ENCODE measurements at regions not wholly inside any gene's neighbourhood (a gene's known extent, or its start where the extent isn't known, plus 50 kb on each side); places are given as distances from the start of the nearest gene placed in this dataset.

DNA sequence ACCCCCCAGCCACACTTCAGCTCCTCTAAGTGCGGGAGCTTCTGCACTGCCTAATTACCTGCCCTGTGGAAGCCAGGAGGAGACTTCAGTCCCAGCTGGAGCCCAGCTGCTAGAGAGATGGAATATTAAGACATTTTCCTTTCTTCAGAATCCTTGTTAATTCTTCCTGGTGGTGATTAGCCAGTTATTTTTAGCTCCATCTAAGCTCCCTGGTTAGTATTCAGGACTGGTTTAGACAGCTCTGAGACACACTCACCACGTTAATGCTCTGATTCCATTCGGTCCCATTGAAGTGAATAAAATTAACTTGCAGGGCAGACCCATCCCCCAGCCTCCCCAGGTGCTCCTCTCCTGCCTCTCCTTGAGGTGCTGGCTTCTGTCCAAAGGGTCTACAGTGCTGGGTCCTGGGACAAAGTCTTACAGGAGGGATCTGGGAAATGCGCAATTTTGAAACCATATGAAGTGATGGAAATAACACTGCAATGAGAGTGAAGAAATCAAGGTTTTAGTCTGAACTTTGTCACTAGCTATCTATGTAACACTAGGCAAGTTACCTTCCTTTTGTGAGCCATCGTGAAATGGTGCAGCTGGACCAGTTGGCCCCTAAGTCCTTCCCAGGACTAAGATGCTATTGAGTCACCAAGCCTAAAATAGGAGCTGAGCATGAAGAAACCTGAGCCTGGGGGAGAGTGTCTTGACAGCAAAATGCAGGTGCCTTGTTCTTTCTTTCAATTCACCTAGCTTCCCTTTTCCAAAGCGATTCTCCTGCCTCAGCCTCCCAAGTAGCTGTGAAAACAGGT, 117.4 kb upstream of the ATP1A1 start:
- POLR2A ChIA-PET (ENCODE audit: unreplicated experiment): no interaction called here

DNA sequence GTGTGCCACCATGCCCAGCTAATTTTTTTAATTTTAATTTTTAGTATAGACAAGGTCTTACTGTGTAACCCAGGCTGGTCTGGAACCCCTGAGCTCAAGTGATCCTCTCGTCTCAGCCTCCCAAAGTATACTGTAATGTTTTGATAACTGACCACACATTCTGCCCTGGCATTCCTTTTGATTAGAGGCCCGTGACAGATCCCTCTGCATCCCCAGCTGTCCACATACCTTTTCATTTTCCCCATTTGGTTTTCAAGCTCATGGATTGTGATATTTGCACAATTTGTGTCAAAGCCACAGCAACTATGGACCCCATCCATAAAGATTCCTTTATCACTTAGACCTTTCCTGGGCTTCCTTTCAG, 116.8 kb upstream of the ATP1A1 start:
- BruUV-seq (replicated peaks): no TSS peak
- DNase-seq (no peak), ATAC-seq (no peak)
- H2AFZ ChIP-seq (ENCODE audit: low read length): no peak overlapping the region
- no peaks in the 10 kb centered on the region for H3K79me2 ChIP-seq (ENCODE audit: low read length)
- H3K27me3 ChIP-seq (ENCODE audit: low read length): peaks cover 11% of the 10 kb centered on the region; the same call in 1 of the 2 replicates
- no peak overlapping the region for H3K9ac ChIP-seq (ENCODE audit: low read length)
- no peaks in the 10 kb centered on the region for H4K20me1 ChIP-seq (ENCODE audit: low read length)
- no peaks in the 10 kb centered on the region for H3K9me2 ChIP-seq (replicated peaks; ENCODE audit: low read length)
- ChIA-PET POLR2A (ENCODE audit: unreplicated experiment) (no interaction called here), CTCF (no interaction called here)
- H3K4me2 ChIP-seq (ENCODE audit: low read length): no peak overlapping the region
- TF ChIP-seq EZH2 (IDR thresholded peaks at IDR 0.05; ENCODE audit: low read length, unreplicated experiment): no peak
- no peak for TF ChIP-seq CTCF (conservative IDR thresholded peaks at IDR 0.05; ENCODE audit: low read depth, low read length)
- no peak for TF ChIP-seq EZH2phosphoT487 (IDR thresholded peaks at IDR 0.05; ENCODE audit: borderline replicate concordance, low read length)
- H3K36me3 ChIP-seq (ENCODE audit: low read depth, low read length): no peaks in the 10 kb centered on the region
- H3F3A ChIP-seq (ENCODE audit: low read length, unreplicated experiment): no peaks in the 10 kb centered on the region
- no peaks in the 10 kb centered on the region for H3K4me1 ChIP-seq (ENCODE audit: insufficient read depth, low read length)
- no peak overlapping the region for H3K4me3 ChIP-seq (ENCODE audit: low read length)
- H3K9me3 ChIP-seq (ENCODE audit: low read length): no peaks in the 10 kb centered on the region
- intact Hi-C loops (cut with micrococcal nuclease): no loop called here
- H3K27ac ChIP-seq (ENCODE audit: low read length): no peak overlapping the region

More for the DNA sequence above, 117.4 kb upstream of the ATP1A1 start:
- Histone ChIP-seq H3K9ac (ENCODE audit: low read length) (no peak overlapping the region), H3K9me2 (replicated peaks; ENCODE audit: low read length) (no peaks in the 10 kb centered on the region), H3K27me3 (ENCODE audit: low read length) (peaks cover 5% of the 10 kb centered on the region; the same call in 1 of the 2 replicates), H3K4me1 (ENCODE audit: insufficient read depth, low read length) (no peaks in the 10 kb centered on the region), H3K79me2 (ENCODE audit: low read length) (no peaks in the 10 kb centered on the region), H3K27ac (ENCODE audit: low read length) (no peak overlapping the region), H2AFZ (ENCODE audit: low read length) (no peak overlapping the region), H3F3A (ENCODE audit: low read length, unreplicated experiment) (no peaks in the 10 kb centered on the region), H3K9me3 (ENCODE audit: low read length) (no peaks in the 10 kb centered on the region), H3K4me3 (ENCODE audit: low read length) (no peak overlapping the region), H4K20me1 (ENCODE audit: low read length) (no peaks in the 10 kb centered on the region), H3K4me2 (ENCODE audit: low read length) (no peak overlapping the region), H3K36me3 (ENCODE audit: low read depth, low read length) (no peaks in the 10 kb centered on the region)
- TF ChIP-seq EZH2 (IDR thresholded peaks at IDR 0.05; ENCODE audit: low read length, unreplicated experiment): no peak
- TF ChIP-seq EZH2phosphoT487 (IDR thresholded peaks at IDR 0.05; ENCODE audit: borderline replicate concordance, low read length): no peak
- no peak for TF ChIP-seq CTCF (conservative IDR thresholded peaks at IDR 0.05; ENCODE audit: low read depth, low read length)
- no TSS peak for BruUV-seq (replicated peaks)
- intact Hi-C loops (cut with micrococcal nuclease): no loop called here
- CTCF ChIA-PET: no interaction called here
- DNase-seq (no peak), ATAC-seq (no peak)

DNA sequence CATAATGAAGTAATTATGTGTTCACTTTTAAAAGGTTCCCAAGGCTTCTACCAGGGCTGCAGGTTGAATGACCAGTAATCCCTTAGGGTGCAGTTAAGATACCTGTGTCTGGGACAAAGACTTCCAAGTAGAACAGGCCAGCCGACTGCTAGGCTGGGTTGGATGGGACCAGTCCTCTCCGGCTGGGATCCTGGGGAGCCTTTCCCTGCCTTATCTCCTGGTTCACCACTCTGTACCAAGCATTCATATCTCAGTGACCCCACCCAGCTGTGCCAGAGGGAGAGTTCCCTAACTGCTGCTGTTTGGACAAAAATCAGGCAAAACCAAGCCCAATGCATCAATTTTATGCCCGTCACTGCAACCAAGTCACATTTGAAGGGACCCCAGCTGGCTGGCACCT, 116.2 kb upstream of the ATP1A1 start:
- H4K20me1 ChIP-seq (ENCODE audit: low read length): no peaks in the 10 kb centered on the region
- intact Hi-C loops (cut with micrococcal nuclease): no loop called here
- H3K9ac ChIP-seq (ENCODE audit: low read length): no peak overlapping the region
- no peaks in the 10 kb centered on the region for H3K9me2 ChIP-seq (replicated peaks; ENCODE audit: low read length)
- no peak overlapping the region for H3K4me3 ChIP-seq (ENCODE audit: low read length)
- no TSS peak for BruUV-seq (replicated peaks)
- no peaks in the 10 kb centered on the region for H3K4me1 ChIP-seq (ENCODE audit: insufficient read depth, low read length)
- POLR2A ChIA-PET (ENCODE audit: unreplicated experiment): no interaction called here
- H3K36me3 ChIP-seq (ENCODE audit: low read depth, low read length): no peaks in the 10 kb centered on the region
- H3K79me2 ChIP-seq (ENCODE audit: low read length): no peaks in the 10 kb centered on the region
- H3K9me3 ChIP-seq (ENCODE audit: low read length): no peaks in the 10 kb centered on the region
- DNase-seq (no peak), ATAC-seq (no peak)
- H3K4me2 ChIP-seq (ENCODE audit: low read length): no peak overlapping the region
- H3F3A ChIP-seq (ENCODE audit: low read length, unreplicated experiment): no peaks in the 10 kb centered on the region
- no peak overlapping the region for H3K27ac ChIP-seq (ENCODE audit: low read length)
- no peak for TF ChIP-seq EZH2phosphoT487 (IDR thresholded peaks at IDR 0.05; ENCODE audit: borderline replicate concordance, low read length)
- no peak for TF ChIP-seq CTCF (conservative IDR thresholded peaks at IDR 0.05; ENCODE audit: low read depth, low read length)
- TF ChIP-seq EZH2 (IDR thresholded peaks at IDR 0.05; ENCODE audit: low read length, unreplicated experiment): no peak
- H3K27me3 ChIP-seq (ENCODE audit: low read length): peaks cover 14% of the 10 kb centered on the region; the same call in 1 of the 2 replicates
- CTCF ChIA-PET: no interaction called here
- no peak overlapping the region for H2AFZ ChIP-seq (ENCODE audit: low read length)

Measured in PC-3 (cell line).